NCI-H1417 treated with DMSO at 0.1 percent for 48 hours (cell line): ENCODE measurements at regions not wholly inside any gene's neighbourhood (a gene's known extent, or its start where the extent isn't known, plus 50 kb on each side); places are given as distances from the start of the nearest gene placed in this dataset.

ENCODE experiments used
- DNase-seq: peaks from one replicate; lab custom pipeline; 2025; lab: John Stamatoyannopoulos, UW

GRCh38 chr11:26035696-26036095 lies 296.2 kb upstream of the ANO3 start:
- DNase-seq, result no peak

GRCh38 chr11:26037716-26038115 lies 294.2 kb upstream of the ANO3 start:
- no peak for DNase-seq

GRCh38 chr11:26040339-26040738 lies 291.6 kb upstream of the ANO3 start:
- no peak for DNase-seq

- DNase-seq, result no peak
These were observed 289.8 kb upstream of the ANO3 start for GRCh38 chr11:26042113-26042512.

- no peak for DNase-seq
These were observed 288.3 kb upstream of the ANO3 start for GRCh38 chr11:26043665-26044064.

GRCh38 chr11:26044389-26044788 lies 287.5 kb upstream of the ANO3 start:
- DNase-seq, result no peak

- no peak for DNase-seq
These were observed 286.8 kb upstream of the ANO3 start for GRCh38 chr11:26045082-26045481.

GRCh38 chr11:26048271-26048670 lies 283.7 kb upstream of the ANO3 start:
- DNase-seq, result no peak

- DNase-seq, result no peak
These were observed 278.0 kb upstream of the ANO3 start for GRCh38 chr11:26053966-26054365.

GRCh38 chr11:26062660-26063059 lies 269.3 kb upstream of the ANO3 start:
- no peak for DNase-seq

- DNase-seq, result no peak
These were observed 268.0 kb upstream of the ANO3 start for GRCh38 chr11:26063915-26064314.

- DNase-seq, result no peak
These were observed 266.0 kb upstream of the ANO3 start for GRCh38 chr11:26065944-26066343.

GRCh38 chr11:26070714-26071380 lies 261.1 kb upstream of the ANO3 start:
- DNase-seq, result no peak

GRCh38 chr11:26072614-26073153 lies 259.2 kb upstream of the ANO3 start:
- no peak for DNase-seq

GRCh38 chr11:26073646-26074045 lies 258.3 kb upstream of the ANO3 start:
- no peak for DNase-seq

GRCh38 chr11:26076233-26076990 lies 255.5 kb upstream of the ANO3 start:
- no peak for DNase-seq

GRCh38 chr11:26078231-26078821 lies 253.6 kb upstream of the ANO3 start:
- DNase-seq, result no peak

GRCh38 chr11:26084313-26084712 lies 247.6 kb upstream of the ANO3 start:
- DNase-seq, result no peak

- peak; percentile 14 for DNase-seq
These were observed 245.9 kb upstream of the ANO3 start for GRCh38 chr11:26086028-26086427.

- DNase-seq, result no peak
These were observed 244.6 kb upstream of the ANO3 start for GRCh38 chr11:26087120-26087935.

- no peak for DNase-seq
These were observed 243.5 kb upstream of the ANO3 start for GRCh38 chr11:26088391-26088790.

- no peak for DNase-seq
These were observed 241.3 kb upstream of the ANO3 start for GRCh38 chr11:26090651-26091050.
